NK-92 treated with Interleukin-12 subunit alpha and Interleukin-12 subunit beta, amount 100 ng/mL, for 24 hours (cell line): ENCODE measurements at regions not wholly inside any gene's neighbourhood (a gene's known extent, or its start where the extent isn't known, plus 50 kb on each side); places are given as distances from the start of the nearest gene placed in this dataset.
A peak's percentile ranks its signal among the peaks of the same experiment; 100 is the strongest.
"Not testable (repeated sequence)": the region's sequence is repeated elsewhere in the genome, so short reads cannot be mapped to it uniquely, and the experiment has no call there.

Experiments
- DNase-seq: peaks from one replicate; lab custom pipeline; 2025; lab: John Stamatoyannopoulos, UW

DNA sequence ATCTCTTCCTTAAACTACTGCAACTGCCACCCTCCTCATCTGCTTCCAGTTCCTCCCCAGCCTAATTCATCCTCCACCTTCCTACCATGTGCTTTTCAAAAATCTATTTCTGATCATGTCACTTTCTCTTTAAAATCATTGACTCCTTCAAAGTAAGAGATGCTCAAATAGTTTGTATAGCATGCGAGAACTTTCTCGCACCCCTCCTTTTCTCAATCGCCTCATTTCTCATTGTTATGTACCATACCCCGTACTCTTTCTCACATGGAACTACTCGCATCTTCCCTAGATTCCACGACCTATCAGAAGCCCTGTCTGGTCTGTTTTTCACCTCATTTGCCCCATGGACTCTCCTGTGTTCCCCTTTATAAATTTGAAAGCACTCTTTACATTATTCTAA, 238.2 kb downstream of the NRIP1 start:
- no peak for DNase-seq

DNA sequence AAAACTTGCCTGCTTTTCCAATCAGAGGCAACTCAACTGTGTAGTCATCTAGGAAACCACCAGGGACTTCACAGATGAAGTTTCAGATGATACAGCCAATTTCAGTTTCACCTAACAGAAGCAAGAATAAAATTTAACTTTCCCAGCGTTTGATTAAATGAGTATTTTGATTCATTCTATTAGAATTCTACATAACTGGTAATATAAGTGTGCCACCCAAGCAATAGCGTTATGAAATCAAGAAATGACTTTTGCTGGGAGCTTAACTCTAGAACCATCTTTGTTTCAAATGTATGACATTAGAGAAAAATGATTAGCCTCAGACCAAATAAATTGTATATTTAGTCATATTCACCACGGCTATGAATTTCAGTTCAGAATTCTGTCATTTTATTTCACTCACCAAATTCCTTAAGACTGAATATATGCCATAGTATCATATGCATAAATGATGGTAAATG, 239.3 kb downstream of the NRIP1 start:
- no peak for DNase-seq

DNA sequence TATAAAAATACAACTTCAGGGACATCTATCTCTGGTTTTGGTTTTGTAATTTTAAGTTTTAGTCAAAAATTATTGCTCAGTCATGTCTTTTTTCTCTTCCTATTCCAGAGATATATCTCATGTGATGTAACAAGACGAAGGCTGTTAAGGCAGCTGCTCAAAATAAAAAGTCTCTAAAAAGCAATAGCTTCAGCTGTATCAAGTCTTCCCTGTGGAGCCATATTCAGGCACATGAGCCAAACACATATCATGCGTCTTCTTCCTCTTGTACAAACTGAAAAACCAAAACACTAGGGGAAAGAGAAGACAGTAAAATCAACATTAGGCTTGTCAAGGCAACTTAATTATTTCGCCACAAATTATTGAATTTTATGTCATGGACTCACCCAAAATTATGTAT, 240.7 kb downstream of the NRIP1 start:
- DNase-seq = no peak

DNA sequence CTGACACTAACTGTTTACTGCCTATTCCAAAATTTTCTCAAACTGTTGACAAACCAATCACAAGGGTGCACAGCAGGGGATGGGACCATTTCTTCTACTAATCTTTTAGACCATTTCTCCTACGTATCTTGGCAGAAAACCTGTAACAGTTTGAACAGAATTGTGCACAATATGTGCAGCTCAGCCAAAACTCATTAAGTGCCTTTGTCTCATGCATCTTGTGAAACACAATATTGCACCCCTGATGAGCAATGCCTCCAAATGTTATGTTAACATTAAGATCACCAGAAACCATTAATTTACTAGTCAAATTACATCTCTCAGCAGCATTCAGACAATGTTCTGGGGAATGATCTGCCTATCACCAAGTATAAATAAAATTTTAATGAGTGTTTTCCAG, 247.5 kb downstream of the NRIP1 start:
- DNase-seq = no peak

- no peak for DNase-seq
Observed at GRCh38 chr21:14814991-14815390, 249.8 kb downstream of the NRIP1 start.

DNA sequence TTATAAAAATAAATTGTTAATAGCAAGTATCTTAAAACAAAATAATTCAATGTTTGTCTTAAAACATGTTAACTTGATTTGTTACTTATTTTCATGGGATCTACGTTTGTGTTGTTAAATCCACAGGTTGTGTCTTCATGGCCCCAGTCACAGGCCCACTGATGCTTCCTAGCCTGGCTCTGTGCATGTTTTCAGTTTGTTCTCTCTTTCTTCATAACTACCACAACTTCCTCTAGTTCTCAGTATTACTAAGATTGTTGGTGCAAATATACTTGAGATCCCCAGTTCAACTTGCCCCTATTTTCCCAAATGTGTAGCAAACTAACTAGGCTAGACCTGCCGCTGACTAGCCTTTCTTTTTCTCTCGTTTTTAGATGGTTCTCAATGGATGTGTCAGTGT, 250.5 kb downstream of the NRIP1 start:
- DNase-seq = no peak

DNA sequence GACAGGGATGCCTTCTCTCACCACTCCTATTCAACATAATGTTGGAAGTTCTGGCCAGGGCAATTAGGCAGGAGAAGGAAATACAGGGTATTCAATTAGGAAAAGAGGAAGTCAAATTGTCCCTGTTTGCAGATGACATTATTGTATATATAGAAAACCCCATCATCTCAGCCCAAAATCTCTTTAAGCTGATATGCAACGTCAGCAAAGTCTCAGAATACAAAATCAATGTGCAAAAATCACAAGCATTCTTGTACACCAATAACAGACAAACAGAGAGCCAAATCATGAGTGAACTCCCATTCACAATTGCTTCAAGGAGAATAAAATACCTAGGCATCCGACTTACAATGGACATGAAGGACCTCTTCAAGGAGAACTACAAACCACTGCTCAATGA, 258.1 kb upstream of the SAMSN1 start:
- not testable (repeated sequence) for DNase-seq

DNA sequence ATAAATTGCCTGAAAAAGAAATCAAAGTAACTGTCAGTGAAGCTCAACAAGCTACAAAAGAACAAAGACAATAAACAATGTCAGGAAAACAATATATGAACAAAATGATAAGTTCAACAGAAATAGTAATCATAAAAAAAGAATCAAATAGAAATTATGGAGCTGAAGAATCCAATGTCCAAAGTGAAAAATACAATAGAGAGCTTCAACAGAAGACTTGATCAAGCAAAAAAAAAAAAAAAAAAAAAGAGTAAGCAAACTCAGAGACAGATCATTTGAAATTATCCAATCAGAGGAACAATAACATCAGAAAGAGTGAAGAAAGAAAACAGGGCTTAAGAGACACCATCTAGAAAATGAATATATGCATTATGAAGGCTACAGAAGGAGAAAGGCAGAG, 251.4 kb upstream of the SAMSN1 start:
- DNase-seq = no peak

- DNase-seq = no peak
Observed at GRCh38 chr21:14787312-14787711, 241.2 kb upstream of the SAMSN1 start.

DNA sequence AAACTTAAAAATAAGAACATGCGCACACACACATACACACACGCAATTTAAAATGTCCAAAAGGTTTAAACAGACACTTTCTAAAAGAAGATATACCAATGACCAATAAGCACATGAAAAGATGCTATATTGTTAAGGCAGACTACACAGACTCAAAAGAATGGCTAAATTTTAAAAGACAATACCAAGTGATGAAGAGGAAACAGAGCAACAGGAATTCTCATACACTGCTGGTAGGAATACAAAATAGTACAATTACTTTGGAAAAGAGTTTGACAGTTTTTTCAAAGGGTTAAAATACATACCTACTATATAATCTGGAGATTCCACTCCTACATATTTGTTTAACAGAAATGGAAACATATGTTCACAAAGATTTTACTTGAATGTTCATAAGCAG, 239.6 kb upstream of the SAMSN1 start:
- no peak for DNase-seq

DNA sequence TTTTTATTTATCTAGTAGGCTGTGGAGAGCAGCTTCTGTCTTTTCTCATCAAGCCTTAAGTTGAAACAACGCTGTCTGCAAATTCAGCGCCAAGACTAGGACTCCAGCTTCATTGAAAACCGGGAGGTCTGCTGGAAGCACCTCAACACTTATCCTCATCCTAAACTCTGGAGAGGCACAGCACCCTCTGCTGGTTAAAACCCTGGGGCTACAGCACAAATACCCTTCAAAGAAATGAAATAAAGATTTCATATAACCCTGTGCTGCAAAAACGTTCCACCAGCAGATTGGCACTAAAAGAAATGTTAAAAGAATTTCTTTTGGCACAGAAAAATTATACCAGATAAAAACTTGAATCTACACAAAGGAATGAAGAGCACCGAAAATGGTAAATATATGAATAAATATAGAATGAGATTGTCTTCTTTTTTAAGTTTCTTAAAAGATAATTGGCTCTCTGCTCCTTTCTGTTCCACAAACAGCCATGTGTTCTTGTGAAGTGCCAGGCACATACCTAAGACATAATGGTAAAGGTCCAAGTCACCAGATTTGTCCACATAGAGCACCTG, 227.7 kb upstream of the SAMSN1 start:
- peak; percentile 18 for DNase-seq

GRCh38 chr21:14771593-14771992, 225.5 kb upstream of the SAMSN1 start:
- no peak for DNase-seq

DNA sequence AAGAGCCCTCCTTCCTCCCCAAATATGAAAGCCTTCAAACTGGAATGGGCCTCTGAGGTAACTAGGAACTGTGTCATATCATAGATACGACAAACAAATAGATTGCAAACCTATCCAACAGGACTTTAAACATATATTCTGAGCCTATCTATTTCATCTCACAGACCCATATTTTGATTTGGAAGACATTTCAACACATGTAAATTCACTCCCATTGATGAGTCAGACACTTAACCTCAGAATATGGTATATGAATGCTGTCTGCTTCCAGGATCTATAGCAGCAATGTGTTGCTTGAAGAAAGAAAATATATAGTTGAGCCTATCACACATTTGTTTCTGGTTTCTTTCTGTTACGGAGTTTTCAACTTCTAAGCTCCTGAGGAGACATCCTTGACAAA, 221.9 kb upstream of the SAMSN1 start:
- no peak for DNase-seq

- DNase-seq = no peak
Observed at GRCh38 chr21:14767192-14767852, 221.2 kb upstream of the SAMSN1 start.

DNA sequence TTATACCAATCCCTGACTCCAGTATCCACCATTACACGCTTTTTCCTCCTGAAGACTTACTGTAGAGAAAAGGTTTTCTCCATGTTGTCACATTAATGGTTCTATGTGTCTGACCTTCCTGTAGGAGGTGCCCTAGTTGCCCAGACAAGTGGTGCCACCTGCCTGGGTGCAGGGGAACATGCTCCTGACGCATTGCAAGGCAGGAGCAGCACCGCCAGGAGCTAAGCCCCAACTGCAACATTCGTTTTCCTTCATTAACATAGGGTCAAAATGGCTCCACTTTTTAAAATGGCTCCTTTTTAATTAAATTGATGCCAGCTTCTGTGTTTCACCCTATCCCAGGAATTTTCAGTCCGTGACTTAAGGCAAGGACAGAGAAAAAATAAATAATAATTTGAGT, 220.1 kb upstream of the SAMSN1 start:
- no peak for DNase-seq

GRCh38 chr21:14763695-14764064, 217.6 kb upstream of the SAMSN1 start:
- no peak for DNase-seq

DNA sequence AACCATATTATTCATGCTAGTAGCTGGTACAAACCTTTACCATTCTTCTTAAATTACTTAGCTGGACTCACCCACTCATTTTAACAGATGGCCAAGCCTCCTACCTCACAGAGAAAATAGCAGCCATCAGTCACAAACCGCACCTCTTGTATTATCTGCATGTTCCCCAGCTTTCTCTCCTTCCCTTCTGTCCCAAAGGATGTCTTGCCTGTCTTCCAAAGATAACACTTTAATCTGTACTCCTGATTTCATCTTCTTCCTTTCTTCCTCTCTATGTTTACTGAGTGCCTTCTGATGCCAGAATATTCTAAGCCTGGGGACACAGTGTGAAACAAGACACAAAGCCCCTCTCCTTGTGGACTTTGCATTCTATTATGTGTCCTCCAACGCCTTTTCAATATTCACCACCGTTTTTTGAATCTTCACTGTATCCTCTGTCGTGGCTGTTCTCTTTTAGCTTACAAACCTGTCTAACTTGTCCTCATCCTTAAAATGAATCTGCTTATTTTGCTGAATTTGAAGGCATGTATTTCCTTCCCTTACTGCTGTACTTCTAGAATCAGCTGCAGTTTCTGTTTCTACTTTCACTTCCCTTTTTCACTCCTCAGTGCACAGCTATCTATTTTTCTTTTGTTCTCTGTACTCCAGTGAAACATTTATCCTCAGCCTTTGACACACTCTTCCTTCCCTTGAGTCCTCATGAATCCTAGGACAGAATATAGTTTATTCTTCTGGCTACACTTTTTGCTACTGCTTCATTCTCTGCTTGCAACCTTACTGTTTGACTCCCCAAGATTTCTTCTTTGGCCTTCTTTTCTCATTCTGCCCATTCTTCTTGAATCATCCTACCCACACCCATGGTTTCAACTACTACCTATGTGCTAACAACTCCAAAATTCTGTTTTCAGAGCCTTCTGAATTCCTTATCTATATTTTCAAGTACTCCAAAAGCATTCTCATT, 216.9 kb upstream of the SAMSN1 start:
- no peak for DNase-seq

DNA sequence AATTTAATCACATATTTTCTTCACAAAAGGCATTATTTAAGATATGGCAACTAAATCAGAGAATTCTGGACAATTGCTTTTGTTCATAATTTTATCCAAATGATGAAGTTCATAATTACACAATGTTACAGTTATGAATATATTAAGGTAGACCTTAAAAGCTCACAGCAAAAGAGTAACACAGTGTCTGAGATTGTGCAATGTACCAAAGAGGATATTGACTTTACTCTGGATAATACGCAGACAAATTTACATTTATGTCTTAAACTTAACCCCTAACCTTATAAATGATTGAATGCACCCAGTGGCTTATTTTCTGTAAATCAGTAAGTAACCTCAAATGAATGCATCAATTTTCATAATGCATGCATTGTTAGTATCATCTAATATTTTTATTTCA, 216.2 kb upstream of the SAMSN1 start:
- DNase-seq = no peak

- DNase-seq = no peak
Observed at GRCh38 chr21:14759285-14759684, 213.2 kb upstream of the SAMSN1 start.

DNA sequence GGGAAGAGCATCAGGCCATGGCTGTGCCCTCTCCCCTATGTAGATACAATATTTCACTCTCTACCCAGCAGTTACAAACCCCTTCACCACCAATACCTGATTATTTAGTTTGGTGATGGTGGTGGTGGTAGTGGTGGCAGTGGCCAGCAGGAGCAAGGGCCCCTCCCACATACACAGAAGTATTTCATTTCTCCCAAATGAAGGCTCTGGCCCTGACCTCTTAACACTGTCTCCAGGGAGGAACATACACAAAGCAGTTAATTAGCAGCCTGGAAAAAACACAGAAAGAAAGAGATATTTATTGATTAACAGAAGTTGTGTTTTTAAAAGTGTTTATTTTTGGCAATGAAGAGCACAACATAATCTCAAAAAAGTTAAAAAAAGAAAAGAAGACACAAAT, 212.7 kb upstream of the SAMSN1 start:
- no peak for DNase-seq

GRCh38 chr21:14757533-14758327, 211.6 kb upstream of the SAMSN1 start:
- DNase-seq = no peak

DNA sequence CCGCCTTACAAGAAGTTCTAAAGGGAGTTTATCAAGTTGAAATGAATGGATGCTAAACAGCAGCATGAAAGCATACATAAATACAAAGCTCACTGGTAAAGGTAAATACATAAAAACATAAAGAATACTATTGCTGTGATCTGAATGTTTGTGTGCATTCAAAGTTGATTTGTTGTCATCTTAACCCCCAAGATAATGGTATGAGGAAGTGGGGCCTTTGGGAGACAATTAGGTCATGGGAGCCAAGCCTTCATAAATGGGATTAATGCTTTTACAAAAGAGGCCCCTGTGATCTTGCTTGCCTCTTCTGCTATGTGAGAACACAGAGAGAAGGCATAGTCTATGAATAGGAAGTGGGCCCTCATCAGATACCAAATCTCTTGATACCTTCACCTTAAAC, 209.0 kb upstream of the SAMSN1 start:
- no peak for DNase-seq
